GM18517 (cell line): ENCODE measurements at regions not wholly inside any gene's neighbourhood (a gene's known extent, or its start where the extent isn't known, plus 50 kb on each side); places are given as distances from the start of the nearest gene placed in this dataset.
"Not testable (repeated sequence)": the region's sequence is repeated elsewhere in the genome, so short reads cannot be mapped to it uniquely, and the experiment has no call there.

Source experiments
- ATAC-seq: cut with Tn5 transposase; IDR thresholded peaks from one replicate; pipeline ENCODE4 v1.9.1; 2021; ENCODE audit warnings: mild to moderate bottlenecking, moderate library complexity; ENCODE audit not compliant: unreplicated experiment

GRCh38 chr6:58342287-58342686 is 1024.9 kb downstream of the PRIM2 start:
- not testable (repeated sequence) for ATAC-seq

- ATAC-seq = not testable (repeated sequence)
Measured at GRCh38 chr6:58347534-58347933, 1030.1 kb downstream of the PRIM2 start.

GRCh38 chr6:58351619-58352018 is 1034.2 kb downstream of the PRIM2 start:
- not testable (repeated sequence) for ATAC-seq

- ATAC-seq = not testable (repeated sequence)
Measured at GRCh38 chr6:58358452-58358851, 1041.0 kb downstream of the PRIM2 start.

- not testable (repeated sequence) for ATAC-seq
Measured at GRCh38 chr6:58365856-58366255, 1048.4 kb downstream of the PRIM2 start.

- not testable (repeated sequence) for ATAC-seq
Measured at GRCh38 chr6:58406659-58407058, 1089.2 kb downstream of the PRIM2 start.

- ATAC-seq = no peak
Measured at GRCh38 chr6:58419321-58419720, 1101.9 kb downstream of the PRIM2 start.
